ENCODE measurements at regions not wholly inside any gene's neighbourhood (a gene's known extent, or its start where the extent isn't known, plus 50 kb on each side); places are given as distances from the start of the nearest gene placed in this dataset.
"Not testable (repeated sequence)": the region's sequence is repeated elsewhere in the genome, so short reads cannot be mapped to it uniquely, and the experiment has no call there.

DNA sequence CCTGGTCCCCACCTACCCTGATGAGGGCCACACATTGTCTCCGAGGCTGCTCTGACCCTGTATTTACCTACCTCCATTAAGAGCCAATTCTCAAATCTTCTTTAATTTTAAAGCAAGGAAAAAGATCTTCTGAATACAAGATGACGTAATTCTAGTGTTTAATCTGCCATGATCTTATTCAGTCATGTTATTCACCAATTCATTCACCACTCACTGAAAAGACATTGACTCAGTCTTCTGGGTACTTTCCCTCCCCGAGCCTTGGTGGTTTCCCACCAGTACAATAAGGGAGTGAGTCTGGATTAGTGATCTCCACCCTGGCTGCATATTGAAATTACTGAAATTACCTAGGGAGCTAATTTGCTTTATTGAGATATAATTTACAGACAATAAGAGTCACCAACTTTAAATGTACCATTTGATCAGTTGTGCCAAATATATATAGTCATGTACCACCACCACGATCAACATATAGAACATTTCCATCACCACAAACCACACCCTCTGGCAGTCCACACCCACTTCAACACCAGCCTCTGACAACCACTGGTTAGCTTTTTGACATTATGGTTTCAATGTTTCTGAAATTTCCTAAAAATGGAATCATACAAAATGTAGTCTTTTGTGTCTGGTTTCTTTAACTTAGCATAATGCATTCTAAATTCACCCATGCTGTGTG, 117.5 kb upstream of the UNC5B start:
- H3K27me3 ChIP-seq = no peaks in the 10 kb centered on the region
- no peak overlapping the region for H3K4me3 ChIP-seq
- no peaks in the 10 kb centered on the region for H3K36me3 ChIP-seq
- H3K9me3 ChIP-seq = no peaks in the 10 kb centered on the region
- WGBS, 2 donors = 24 to 32% methylated on average over 4 of the region's 4 CpGs
- intact Hi-C loops (cut with DNase I) = no loop called here
- TF ChIP-seq, protein P1, sequence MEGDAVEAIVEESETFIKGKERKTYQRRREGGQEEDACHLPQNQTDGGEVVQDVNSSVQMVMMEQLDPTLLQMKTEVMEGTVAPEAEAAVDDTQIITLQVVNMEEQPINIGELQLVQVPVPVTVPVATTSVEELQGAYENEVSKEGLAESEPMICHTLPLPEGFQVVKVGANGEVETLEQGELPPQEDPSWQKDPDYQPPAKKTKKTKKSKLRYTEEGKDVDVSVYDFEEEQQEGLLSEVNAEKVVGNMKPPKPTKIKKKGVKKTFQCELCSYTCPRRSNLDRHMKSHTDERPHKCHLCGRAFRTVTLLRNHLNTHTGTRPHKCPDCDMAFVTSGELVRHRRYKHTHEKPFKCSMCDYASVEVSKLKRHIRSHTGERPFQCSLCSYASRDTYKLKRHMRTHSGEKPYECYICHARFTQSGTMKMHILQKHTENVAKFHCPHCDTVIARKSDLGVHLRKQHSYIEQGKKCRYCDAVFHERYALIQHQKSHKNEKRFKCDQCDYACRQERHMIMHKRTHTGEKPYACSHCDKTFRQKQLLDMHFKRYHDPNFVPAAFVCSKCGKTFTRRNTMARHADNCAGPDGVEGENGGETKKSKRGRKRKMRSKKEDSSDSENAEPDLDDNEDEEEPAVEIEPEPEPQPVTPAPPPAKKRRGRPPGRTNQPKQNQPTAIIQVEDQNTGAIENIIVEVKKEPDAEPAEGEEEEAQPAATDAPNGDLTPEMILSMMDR (IDR thresholded peaks at IDR 0.05) = no peak
- TF ChIP-seq POLR2A (IDR thresholded peaks at IDR 0.05) = no peak
- peak overlapping the region; percentile 10 to 58 (median 46) for H3K27ac ChIP-seq
- DNase-seq = no peak
- peaks cover 0 to 27% (median 6%) of the 10 kb centered on the region in 3 donors for H3K4me1 ChIP-seq

DNA sequence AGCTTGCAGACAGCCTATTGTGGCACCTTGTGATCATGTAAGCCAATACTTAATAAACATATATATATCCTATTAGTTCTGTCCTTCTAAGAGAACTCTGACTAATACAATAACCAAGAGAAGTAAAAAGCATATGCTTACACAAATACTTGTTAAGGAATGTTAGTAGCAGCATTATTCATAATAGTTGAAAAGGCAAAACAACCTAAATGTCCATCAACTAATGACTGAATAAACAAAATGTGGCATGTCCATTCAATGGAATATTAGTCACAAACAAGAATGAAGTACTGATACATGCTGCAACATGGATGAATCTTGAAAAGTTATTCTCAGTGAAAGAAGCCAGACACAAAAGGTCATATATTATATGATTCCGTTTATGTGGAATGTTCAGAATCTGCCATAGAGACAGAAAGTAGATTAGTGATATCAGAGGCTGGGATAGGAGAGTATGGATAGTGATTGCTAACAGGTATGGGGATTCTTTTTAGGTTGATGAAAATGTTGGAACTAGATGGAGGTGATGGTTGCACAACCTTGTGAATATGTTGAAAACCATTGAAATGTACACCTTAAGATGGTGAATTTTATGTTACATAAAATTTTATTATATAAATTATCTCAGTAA, 112.5 kb upstream of the UNC5B start:
- H3K4me1 ChIP-seq = peaks cover 0 to 5% (median 0%) of the 10 kb centered on the region in 3 donors
- intact Hi-C loops (cut with DNase I) = no loop called here
- H3K27ac ChIP-seq = peak overlapping the region in 1 of 4 donors; percentile 27
- no peak for DNase-seq
- H3K36me3 ChIP-seq = no peaks in the 10 kb centered on the region
- TF ChIP-seq, protein P1 (IDR thresholded peaks at IDR 0.05) = no peak
- no peak for TF ChIP-seq POLR2A (IDR thresholded peaks at IDR 0.05)
- no peak overlapping the region for H3K4me3 ChIP-seq
- 21 to 31% methylated on average over 1 of the region's 1 CpG for WGBS, 2 donors
- H3K27me3 ChIP-seq = no peaks in the 10 kb centered on the region
- no peaks in the 10 kb centered on the region for H3K9me3 ChIP-seq

DNA sequence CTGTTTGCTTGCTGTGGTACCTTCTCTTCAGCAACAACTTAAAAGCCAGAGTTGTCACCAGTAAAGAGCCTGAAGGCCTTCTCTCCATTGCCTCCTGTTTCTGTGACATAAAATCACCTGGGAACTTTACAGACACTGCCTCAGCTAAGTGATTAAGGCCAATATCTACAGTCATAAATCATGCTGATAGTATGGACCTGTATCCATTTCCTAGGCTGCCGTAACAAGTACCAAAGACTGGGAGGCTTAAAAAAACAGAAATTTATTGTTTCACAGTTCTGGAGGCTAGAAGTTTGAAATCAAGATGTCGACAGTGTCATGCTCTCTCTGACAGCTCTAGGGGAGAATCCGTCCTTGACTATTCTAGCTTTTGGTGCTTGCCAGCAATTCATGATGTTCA, 108.4 kb upstream of the UNC5B start:
- no peaks in the 10 kb centered on the region for H3K36me3 ChIP-seq
- H3K4me1 ChIP-seq = peaks cover 0 to 5% (median 0%) of the 10 kb centered on the region in 3 donors
- no peak overlapping the region for H3K4me3 ChIP-seq
- WGBS, 2 donors = 80 to 88% methylated on average over 3 of the region's 3 CpGs
- TF ChIP-seq, protein P1 (IDR thresholded peaks at IDR 0.05) = no peak
- no peak for TF ChIP-seq POLR2A (IDR thresholded peaks at IDR 0.05)
- no peak for DNase-seq
- H3K9me3 ChIP-seq = no peaks in the 10 kb centered on the region
- no peak overlapping the region for H3K27ac ChIP-seq
- intact Hi-C loops (cut with DNase I) = no loop called here
- no peaks in the 10 kb centered on the region for H3K27me3 ChIP-seq

DNA sequence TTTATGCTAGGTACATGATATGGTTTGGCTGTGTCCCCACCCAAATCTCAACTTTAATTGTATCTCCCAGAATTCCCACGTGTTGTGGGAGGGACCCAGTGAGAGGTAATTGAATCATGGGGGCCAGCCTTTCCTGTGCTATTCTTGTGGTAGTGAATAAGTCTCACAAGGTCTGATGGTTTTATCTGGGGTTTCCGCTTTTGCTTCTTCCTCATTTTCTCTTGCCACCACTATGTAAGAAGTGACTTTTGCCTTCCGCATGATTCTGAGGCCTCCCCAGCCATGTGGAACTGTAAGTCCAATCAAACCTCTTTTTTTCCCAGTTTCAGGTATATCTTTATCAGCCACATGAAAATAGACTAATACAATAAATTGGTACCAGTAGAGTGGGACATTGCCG, 106.2 kb upstream of the UNC5B start:
- intact Hi-C loops (cut with DNase I); H3K4me3 ChIP-seq: not testable (repeated sequence)

DNA sequence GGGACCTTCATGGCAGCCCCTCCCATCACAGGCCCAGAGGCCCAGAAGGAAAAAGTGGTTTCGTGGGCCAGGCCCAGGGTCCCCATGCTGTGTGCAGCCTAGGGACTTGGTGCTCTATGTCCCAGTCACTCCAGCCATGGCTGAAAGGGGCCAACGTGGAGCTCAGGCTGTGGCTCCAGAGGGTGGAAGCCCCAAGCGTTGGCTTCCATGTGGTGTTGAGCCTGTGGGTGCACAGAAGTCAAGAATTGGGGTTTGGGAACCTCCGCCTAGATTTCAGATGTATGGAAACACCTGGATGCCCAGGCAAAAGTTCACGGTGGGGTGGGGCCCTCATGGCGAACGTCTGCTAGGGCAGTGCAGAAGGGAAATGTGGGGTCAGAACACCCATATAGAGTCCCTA, 105.3 kb upstream of the UNC5B start:
- DNase-seq; H3K4me3 ChIP-seq; H3K27me3 ChIP-seq; intact Hi-C loops (cut with DNase I); H3K4me1 ChIP-seq; H3K27ac ChIP-seq; H3K36me3 ChIP-seq; H3K9me3 ChIP-seq: not testable (repeated sequence)
- WGBS, 2 donors = 93 to 95% methylated on average over 2 to 5 of the region's 7 CpGs

More for the DNA sequence above, 106.2 kb upstream of the UNC5B start:
- H3K27me3 ChIP-seq, H3K36me3 ChIP-seq, H3K4me1 ChIP-seq, H3K9me3 ChIP-seq, DNase-seq, H3K27ac ChIP-seq: not testable (repeated sequence)
- WGBS, 2 donors = 68 to 82% methylated on average over 4 of the region's 4 CpGs

DNA sequence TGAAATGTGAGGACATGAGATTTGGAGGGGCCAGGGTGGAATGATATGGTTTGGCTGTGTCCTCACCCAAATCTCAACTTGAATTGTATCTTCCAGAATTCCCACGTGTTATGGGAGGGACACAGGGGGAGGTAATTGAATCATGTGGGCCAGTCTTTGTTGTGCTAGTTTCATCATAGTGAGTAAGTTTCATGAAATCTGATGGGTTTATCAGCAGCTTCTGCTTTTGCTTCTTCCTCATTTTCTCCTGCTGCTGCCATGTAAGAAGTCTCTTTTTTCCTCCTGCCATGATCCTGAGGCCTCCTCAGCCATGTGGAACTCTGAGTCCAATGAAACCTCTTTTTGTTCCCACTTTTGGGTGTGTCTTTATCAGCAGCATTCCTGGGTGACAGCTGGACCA, 104.3 kb upstream of the UNC5B start:
- not testable (repeated sequence) for H3K4me1 ChIP-seq, H3K36me3 ChIP-seq

More for the DNA sequence above, 104.3 kb upstream of the UNC5B start:
- intact Hi-C loops (cut with DNase I); DNase-seq; H3K27ac ChIP-seq; H3K4me3 ChIP-seq; H3K9me3 ChIP-seq; H3K27me3 ChIP-seq: not testable (repeated sequence)
- WGBS, 2 donors = 56 to 63% methylated on average over 1 of the region's 1 CpG
